Right ventricle myocardium inferior (tissue), 1 donor: ENCODE measurements at regions not wholly inside any gene's neighbourhood (a gene's known extent, or its start where the extent isn't known, plus 50 kb on each side); places are given as distances from the start of the nearest gene placed in this dataset.

Experiments
- ATAC-seq: fragments of 200-7000 bp; cut with Tn5 transposase; one replicate; pipeline ENCODE4 v1.9.1; 2020; ENCODE audit warnings: mild to moderate bottlenecking, moderate library complexity
- DNase-seq: peaks from one replicate; pipeline ENCODE4 v3.0.0; 2021; ENCODE audit errors: missing footprints
- intact Hi-C: fragments of 100-400 bp; cut with DNase I; formaldehyde crosslinking; loops from one replicate; pipeline ENCODE4 v1.11.0; 2022
- donor health status: DM: no; HTN: yes; CAD: no; lungs with severe emphysema.

GRCh38 chr14:81662570-81663197 is 129.0 kb upstream of the SEL1L start:
- intact Hi-C loops = no loop called here
- no peak for ATAC-seq

GRCh38 chr14:81668626-81669274 is 135.1 kb upstream of the SEL1L start:
- intact Hi-C loops = no loop called here
- DNase-seq = no peak
- ATAC-seq = no peak

More at GRCh38 chr14:81662570-81663197, 129.0 kb upstream of the SEL1L start:
- DNase-seq = no peak

DNA sequence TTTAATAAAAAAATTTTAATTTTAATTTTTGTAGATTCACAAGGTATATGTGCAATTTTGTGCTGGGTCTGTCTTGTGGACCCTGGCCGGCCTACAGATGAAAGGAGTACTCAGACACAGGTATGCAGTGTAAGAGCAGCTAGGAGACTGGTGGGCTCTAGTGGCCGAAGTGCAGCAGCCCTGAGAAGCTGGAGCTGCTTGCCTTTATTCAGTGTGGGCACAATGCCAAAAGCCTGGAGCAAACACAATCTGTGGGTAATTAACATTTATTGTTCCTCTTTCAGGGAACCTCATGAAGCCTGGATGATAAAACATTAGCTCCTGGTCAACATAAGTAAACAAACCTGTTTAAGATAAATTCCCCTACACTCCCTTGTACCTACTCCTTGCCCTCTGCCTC is 135.7 kb upstream of the SEL1L start:
- DNase-seq (no peak), ATAC-seq (no peak)
- intact Hi-C loops = no loop called here

DNA sequence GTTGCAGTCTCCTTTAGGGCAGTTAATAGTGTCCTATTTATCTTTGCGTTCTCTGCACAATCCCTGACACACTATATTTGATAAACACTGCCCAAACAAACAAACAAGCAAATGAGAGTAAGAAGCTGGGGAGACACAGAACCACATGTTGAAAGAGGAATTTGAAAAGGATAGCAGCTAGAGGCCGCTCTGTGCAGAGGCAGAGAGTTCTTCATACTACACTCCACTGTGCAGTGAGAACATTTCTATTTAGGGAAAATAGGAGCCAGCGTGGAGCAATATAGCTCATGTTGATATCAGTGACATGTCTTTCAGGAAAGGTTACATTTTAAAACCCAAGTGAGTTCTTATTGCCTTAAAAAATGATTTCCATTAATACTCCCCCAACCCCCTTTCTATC is 140.3 kb upstream of the SEL1L start:
- ATAC-seq (peak; percentile 95), DNase-seq (no peak)
- intact Hi-C loops = no loop called here

DNA sequence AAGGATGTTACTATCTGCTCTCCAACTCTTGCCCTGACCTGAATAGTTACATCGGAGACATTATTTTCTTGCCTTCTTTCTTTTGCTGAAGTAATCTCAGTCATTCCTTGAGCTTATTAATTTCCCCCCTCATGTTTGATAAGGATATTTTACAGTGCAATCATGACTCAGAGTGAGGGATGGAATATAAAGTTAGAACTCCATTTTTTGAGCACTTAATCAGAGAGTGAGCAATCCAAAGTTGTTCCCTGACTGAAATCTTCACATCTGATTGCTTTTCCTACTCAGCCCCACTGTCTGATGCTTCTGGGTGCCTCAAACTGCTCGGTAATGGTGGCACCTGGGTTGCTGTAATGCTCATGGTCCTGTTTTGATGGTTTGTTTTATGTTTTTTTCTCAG is 142.7 kb upstream of the SEL1L start:
- ATAC-seq = no peak
- DNase-seq = no peak
- intact Hi-C loops = no loop called here

- ATAC-seq (no peak), DNase-seq (no peak)
- intact Hi-C loops = no loop called here
These were observed 143.2 kb upstream of the SEL1L start for GRCh38 chr14:81676879-81677278.

DNA sequence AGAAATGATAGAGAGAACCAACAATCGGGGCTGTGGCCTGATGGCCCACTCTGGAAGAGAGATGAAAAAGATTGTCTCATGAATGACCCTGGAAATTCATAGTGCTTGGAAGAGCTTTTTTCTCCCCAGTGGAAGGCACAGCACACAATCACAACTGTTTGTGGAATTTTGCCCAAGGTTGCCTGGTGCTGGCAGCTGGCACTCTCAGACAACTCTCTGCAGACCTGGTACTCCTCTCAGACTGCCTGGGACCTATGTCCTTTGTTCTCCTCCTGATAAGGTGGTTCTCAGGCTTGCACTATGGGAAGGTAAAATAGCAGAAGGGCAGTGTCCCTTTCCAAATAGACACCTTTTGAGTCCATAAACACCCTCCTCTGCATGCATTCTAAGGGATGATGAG is 144.1 kb upstream of the SEL1L start:
- no peak for ATAC-seq
- intact Hi-C loops = no loop called here
- no peak for DNase-seq

GRCh38 chr14:81679226-81679625 is 145.6 kb upstream of the SEL1L start:
- DNase-seq (no peak), ATAC-seq (no peak)
- intact Hi-C loops = no loop called here

DNA sequence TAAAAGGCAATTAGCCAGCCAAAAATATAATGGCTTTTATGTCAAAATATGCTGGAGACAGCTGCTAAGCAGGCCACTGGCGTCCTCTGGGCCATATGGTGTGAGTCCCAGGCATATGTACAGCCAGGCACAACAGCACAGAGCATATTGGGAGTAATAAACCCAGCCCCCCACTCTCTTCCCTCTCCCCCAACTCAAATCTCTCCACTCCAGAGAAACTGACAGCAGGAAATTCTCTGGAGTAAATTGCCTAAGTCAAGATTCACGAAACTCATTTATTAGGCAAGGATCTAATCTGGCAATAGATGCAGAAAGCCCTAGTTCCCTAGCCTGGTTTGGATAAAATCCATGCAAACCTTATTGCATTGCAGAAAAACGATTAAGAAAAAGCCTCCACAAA is 147.9 kb upstream of the SEL1L start:
- intact Hi-C loops = no loop called here
- DNase-seq (no peak), ATAC-seq (no peak)

DNA sequence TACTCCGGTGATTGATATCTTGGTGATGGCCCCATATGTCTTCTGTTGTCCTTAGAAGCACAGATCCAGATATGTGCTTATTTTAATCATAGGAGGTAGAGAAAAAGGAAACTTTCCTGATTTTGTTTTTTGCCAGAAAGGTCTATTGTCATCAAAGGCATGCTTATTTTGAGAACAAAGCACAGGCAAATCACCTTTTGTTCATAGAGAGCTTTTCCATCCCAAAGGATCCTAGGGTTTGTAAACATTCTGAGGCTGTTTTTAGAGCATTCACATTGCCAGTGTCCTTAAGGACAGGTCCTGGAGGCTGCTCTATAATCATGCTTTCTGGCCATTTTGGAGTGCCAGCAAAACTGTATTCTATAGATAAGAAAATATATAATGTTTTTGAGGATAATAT is 148.5 kb upstream of the SEL1L start:
- ATAC-seq (no peak), DNase-seq (no peak)
- intact Hi-C loops = no loop called here

- DNase-seq (no peak), ATAC-seq (no peak)
- intact Hi-C loops = no loop called here
These were observed 149.0 kb upstream of the SEL1L start for GRCh38 chr14:81682701-81683100.

DNA sequence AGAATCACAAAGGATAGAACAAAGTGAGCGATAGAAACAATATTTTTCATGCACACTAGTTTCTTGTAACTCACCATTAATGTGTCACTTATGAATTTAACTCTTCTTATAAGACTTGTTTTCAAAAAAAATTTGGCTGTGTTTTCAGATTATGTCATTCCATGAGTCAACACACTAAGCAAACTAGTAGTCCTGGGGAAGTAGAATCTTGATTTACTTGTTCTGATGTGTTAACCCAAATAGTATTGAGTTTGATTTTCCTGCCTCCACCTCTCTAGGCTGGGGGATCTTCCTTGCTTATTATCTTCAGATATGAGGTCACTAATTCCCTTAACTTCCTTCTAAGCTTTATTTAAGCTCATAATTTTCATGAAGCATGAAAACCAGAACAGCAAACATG is 151.0 kb upstream of the SEL1L start:
- no peak for DNase-seq

DNA sequence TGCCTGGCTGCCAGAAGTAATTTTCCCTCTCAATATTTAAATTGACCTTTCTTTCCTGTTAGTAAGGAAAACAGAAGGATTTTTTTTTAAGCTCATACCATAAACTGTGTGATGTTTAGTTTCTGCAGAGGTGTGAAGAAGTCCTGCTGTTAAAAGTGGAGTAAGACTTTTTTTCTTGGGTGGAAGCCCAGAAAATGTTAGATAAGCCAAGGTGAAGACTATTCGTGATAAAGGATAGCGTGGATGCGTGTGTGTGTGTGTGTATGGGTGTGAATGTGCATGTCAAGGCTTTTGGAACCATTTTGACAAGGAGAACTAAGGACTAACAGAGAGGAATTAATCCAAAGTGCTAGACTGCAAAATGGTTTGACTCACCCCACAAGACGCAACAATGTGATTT is 152.9 kb upstream of the SEL1L start:
- no peak for ATAC-seq
- no peak for DNase-seq
- intact Hi-C loops = no loop called here

More for the DNA sequence above, 151.0 kb upstream of the SEL1L start:
- ATAC-seq = no peak
- intact Hi-C loops = no loop called here

- DNase-seq (no peak), ATAC-seq (no peak)
- intact Hi-C loops = no loop called here
These were observed 158.3 kb upstream of the SEL1L start for GRCh38 chr14:81691931-81692330.

DNA sequence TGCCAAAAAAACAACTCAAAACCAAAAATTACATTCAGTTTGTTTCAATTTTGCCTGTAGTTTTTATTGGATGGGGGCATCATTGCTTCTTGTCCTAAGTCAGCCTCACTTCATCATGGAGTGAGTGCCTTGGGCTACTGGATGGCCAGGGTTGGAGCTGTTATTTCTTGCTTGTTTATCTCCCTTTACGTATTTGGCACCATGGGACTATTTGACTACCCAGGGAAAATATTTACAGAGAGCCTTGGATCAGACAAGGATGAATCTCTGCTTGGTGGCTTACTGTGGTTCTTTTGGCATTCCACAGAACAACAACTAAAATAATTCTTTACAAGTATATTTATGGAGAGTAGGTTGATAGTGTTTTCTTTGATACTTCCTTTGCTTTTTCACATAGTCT is 160.8 kb upstream of the SEL1L start:
- ATAC-seq (no peak), DNase-seq (no peak)
- intact Hi-C loops = no loop called here

DNA sequence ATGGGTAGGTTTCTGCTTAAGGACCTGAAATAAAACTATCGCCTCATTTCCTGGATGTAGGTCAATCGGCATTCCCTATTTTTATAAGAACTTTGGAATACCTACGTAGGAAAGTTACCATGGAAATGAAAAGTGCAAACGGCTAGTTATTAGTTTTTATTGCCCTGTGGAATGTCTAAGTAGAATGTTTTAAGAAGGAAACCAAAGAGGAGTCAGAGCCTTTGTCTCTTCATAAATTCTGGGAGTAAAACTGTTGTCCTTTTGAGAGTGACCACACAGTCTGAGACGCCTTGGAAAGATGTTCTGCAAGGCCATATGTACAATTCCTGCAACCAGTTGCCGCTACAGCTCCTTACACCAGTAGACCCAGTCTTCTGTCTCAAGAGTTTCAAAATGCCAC is 176.0 kb upstream of the SEL1L start:
- no peak for DNase-seq
- no peak for ATAC-seq
- intact Hi-C loops = loop anchor here (5.0 kb wide), 1 partner anchor 283 kb away; no protein-coding TSS in a partner anchor

GRCh38 chr14:81710232-81710845 is 176.7 kb upstream of the SEL1L start:
- intact Hi-C loops = loop anchor here (5.0 kb wide), 1 partner anchor 282 kb away; no protein-coding TSS in a partner anchor
- no peak for DNase-seq
- no peak for ATAC-seq

DNA sequence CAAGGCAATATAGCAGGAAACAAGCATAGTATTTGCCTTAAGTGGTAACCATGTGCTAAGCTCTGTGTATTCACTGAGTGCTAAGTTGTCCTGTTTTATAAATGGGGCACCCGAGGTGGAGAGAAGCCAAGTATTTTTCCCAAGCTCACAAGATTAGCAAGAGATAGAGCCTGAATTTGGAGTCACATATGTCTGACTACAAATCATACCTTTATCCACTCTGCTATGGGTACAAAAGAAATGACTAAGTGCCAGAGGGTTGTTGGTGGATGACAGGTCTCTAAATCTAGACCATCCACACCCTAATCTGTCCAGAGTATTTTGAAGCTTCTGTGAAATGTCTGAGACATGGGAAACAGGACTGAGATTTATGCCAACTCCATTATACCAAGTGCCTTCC is 182.1 kb upstream of the SEL1L start:
- no peak for DNase-seq
- ATAC-seq = no peak
- intact Hi-C loops = no loop called here

DNA sequence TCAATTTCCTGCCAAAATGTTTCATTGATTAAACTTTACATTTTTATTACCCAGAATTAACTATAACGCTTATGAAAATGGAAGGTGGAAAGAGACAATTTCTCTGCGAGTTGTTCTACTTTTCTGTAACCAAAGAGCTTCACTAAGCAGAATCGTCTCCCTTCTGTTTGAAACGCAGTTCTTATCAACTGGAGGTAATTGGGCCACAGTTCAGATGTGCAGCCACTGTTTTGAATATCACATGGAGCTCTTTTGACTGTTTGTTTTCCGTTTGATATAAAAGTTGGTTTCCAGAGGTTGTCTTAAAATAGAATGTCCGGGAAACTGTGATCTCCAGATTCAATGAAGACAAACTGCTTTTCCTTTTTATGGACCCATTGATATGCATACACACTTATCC is 183.3 kb upstream of the SEL1L start:
- intact Hi-C loops = no loop called here
- DNase-seq = no peak
- ATAC-seq = no peak

- DNase-seq (no peak), ATAC-seq (no peak)
- intact Hi-C loops = no loop called here
These were observed 190.3 kb upstream of the SEL1L start for GRCh38 chr14:81723956-81724355.
